ENCODE measurements at regions not wholly inside any gene's neighbourhood (a gene's known extent, or its start where the extent isn't known, plus 50 kb on each side); places are given as distances from the start of the nearest gene placed in this dataset.

- no peaks in the 10 kb centered on the region for H3K4me1 ChIP-seq (ENCODE audit: low read length)
- no peak overlapping the region for H3K27ac ChIP-seq (ENCODE audit: low read length)
Measured at GRCh38 chr20:11448554-11448953, 469.1 kb upstream of the BTBD3 start.

GRCh38 chr20:11451793-11452291 lies 465.9 kb upstream of the BTBD3 start:
- Histone ChIP-seq H3K27ac (ENCODE audit: low read length) (no peak overlapping the region), H3K4me1 (ENCODE audit: low read length) (peaks cover 15% of the 10 kb centered on the region), H3K4me3 (ENCODE audit: low read length) (no peak overlapping the region), H3K4me2 (ENCODE audit: low read length) (no peak overlapping the region), H3K36me3 (replicated peaks; ENCODE audit: low read depth, low read length) (no peaks in the 10 kb centered on the region), H3K9me3 (ENCODE audit: insufficient read depth, low read length) (no peaks in the 10 kb centered on the region), H3K79me2 (ENCODE audit: low read length) (no peaks in the 10 kb centered on the region), H4K20me1 (ENCODE audit: insufficient read depth, low read length) (no peaks in the 10 kb centered on the region), H3K27me3 (ENCODE audit: low read depth, low read length) (no peaks in the 10 kb centered on the region), H3K9ac (ENCODE audit: low read length) (no peak overlapping the region), H2AFZ (ENCODE audit: low read depth, low read length) (no peak overlapping the region)
- no peak for TF ChIP-seq CTCF (IDR thresholded peaks at IDR 0.05; ENCODE audit: low read depth, low read length)
- no peak for TF ChIP-seq EZH2phosphoT487 (IDR thresholded peaks at IDR 0.05; ENCODE audit: low read depth)

More at GRCh38 chr20:11448554-11448953, 469.1 kb upstream of the BTBD3 start:
- Histone ChIP-seq H4K20me1 (ENCODE audit: insufficient read depth, low read length) (no peaks in the 10 kb centered on the region), H3K27me3 (ENCODE audit: low read depth, low read length) (no peaks in the 10 kb centered on the region), H2AFZ (ENCODE audit: low read depth, low read length) (no peak overlapping the region), H3K4me2 (ENCODE audit: low read length) (no peak overlapping the region), H3K9ac (ENCODE audit: low read length) (no peak overlapping the region), H3K36me3 (replicated peaks; ENCODE audit: low read depth, low read length) (no peaks in the 10 kb centered on the region), H3K9me3 (ENCODE audit: insufficient read depth, low read length) (no peaks in the 10 kb centered on the region), H3K4me3 (ENCODE audit: low read length) (no peak overlapping the region), H3K79me2 (ENCODE audit: low read length) (no peaks in the 10 kb centered on the region)
- no peak for TF ChIP-seq EZH2phosphoT487 (IDR thresholded peaks at IDR 0.05; ENCODE audit: low read depth)
- no peak for TF ChIP-seq CTCF (IDR thresholded peaks at IDR 0.05; ENCODE audit: low read depth, low read length)

GRCh38 chr20:11452326-11452725 lies 465.4 kb upstream of the BTBD3 start:
- peaks cover 15% of the 10 kb centered on the region for H3K4me1 ChIP-seq (ENCODE audit: low read length)
- H3K4me3 ChIP-seq (ENCODE audit: low read length), result no peak overlapping the region
- H3K79me2 ChIP-seq (ENCODE audit: low read length), result no peaks in the 10 kb centered on the region
- H3K36me3 ChIP-seq (replicated peaks; ENCODE audit: low read depth, low read length), result no peaks in the 10 kb centered on the region
- TF ChIP-seq EZH2phosphoT487 (IDR thresholded peaks at IDR 0.05; ENCODE audit: low read depth), result no peak
- TF ChIP-seq CTCF (IDR thresholded peaks at IDR 0.05; ENCODE audit: low read depth, low read length), result no peak
- no peak overlapping the region for H2AFZ ChIP-seq (ENCODE audit: low read depth, low read length)
- H3K9ac ChIP-seq (ENCODE audit: low read length), result no peak overlapping the region
- H3K9me3 ChIP-seq (ENCODE audit: insufficient read depth, low read length), result no peaks in the 10 kb centered on the region
- no peaks in the 10 kb centered on the region for H3K27me3 ChIP-seq (ENCODE audit: low read depth, low read length)
- no peak overlapping the region for H3K27ac ChIP-seq (ENCODE audit: low read length)
- no peaks in the 10 kb centered on the region for H4K20me1 ChIP-seq (ENCODE audit: insufficient read depth, low read length)
- H3K4me2 ChIP-seq (ENCODE audit: low read length), result no peak overlapping the region

GRCh38 chr20:11453430-11453829 lies 464.3 kb upstream of the BTBD3 start:
- peaks cover 15% of the 10 kb centered on the region for H3K4me1 ChIP-seq (ENCODE audit: low read length)

More at GRCh38 chr20:11453430-11453829, 464.3 kb upstream of the BTBD3 start:
- Histone ChIP-seq H3K79me2 (ENCODE audit: low read length) (no peaks in the 10 kb centered on the region), H3K9ac (ENCODE audit: low read length) (no peak overlapping the region), H3K27me3 (ENCODE audit: low read depth, low read length) (no peaks in the 10 kb centered on the region), H3K36me3 (replicated peaks; ENCODE audit: low read depth, low read length) (no peaks in the 10 kb centered on the region), H3K9me3 (ENCODE audit: insufficient read depth, low read length) (no peaks in the 10 kb centered on the region), H2AFZ (ENCODE audit: low read depth, low read length) (no peak overlapping the region), H3K4me2 (ENCODE audit: low read length) (no peak overlapping the region), H3K4me3 (ENCODE audit: low read length) (no peak overlapping the region), H3K27ac (ENCODE audit: low read length) (no peak overlapping the region), H4K20me1 (ENCODE audit: insufficient read depth, low read length) (no peaks in the 10 kb centered on the region)
- TF ChIP-seq CTCF (IDR thresholded peaks at IDR 0.05; ENCODE audit: low read depth, low read length) (no peak), EZH2phosphoT487 (IDR thresholded peaks at IDR 0.05; ENCODE audit: low read depth) (no peak)

Measured in OCI-LY3 (cell line).